ENCODE measurements at regions not wholly inside any gene's neighbourhood (a gene's known extent, or its start where the extent isn't known, plus 50 kb on each side); places are given as distances from the start of the nearest gene placed in this dataset.

GRCh38 chr7:68238204-68238805 is 1241.7 kb downstream of the TYW1 start:
- TF ChIP-seq CTCF (IDR thresholded peaks at IDR 0.05), result no peak
- TF ChIP-seq POLR2A (IDR thresholded peaks at IDR 0.05), result no peak
